Spleen (tissue), 11 donors: ENCODE measurements at regions not wholly inside any gene's neighbourhood (a gene's known extent, or its start where the extent isn't known, plus 50 kb on each side); places are given as distances from the start of the nearest gene placed in this dataset.

Experiments used
- DNase-seq: peaks from one replicate; pipeline ENCODE4 v3.0.0-alpha.2; 2020
- H3K27ac ChIP-seq, 8 donors: fragments of 200-600 bp; sonication (generic) in 7 of 8; 1 replicate in 4 of 8; 2 replicates in 4 of 8; pipeline versions ENCODE4 v1.5.0 to v1.8.0; 2016 to 2021; ENCODE audit warnings: inconsistent platforms in 4 of 8, mild to moderate bottlenecking in 4 of 8, moderate library complexity in 1 of 8
- H3K27me3 ChIP-seq, 7 donors: fragments of 200-600 bp; sonication (generic) in 6 of 7; replicated peaks in 1 of 7; 1 replicate in 4 of 7; 2 replicates in 3 of 7; pipeline versions ENCODE4 v1.5.0 to v1.8.0; 2016 to 2021; ENCODE audit warnings: inconsistent platforms in 3 of 7, mild to moderate bottlenecking in 1 of 7
- H3K36me3 ChIP-seq, 6 donors: fragments of 200-600 bp; sonication (generic) in 5 of 6; 1 replicate in 4 of 6; 2 replicates in 2 of 6; pipeline versions ENCODE4 v1.5.0 to v1.8.0; 2016 to 2021; ENCODE audit warnings: inconsistent platforms in 2 of 6
- H3K4me1 ChIP-seq, 6 donors: fragments of 200-600 bp; sonication (generic) in 5 of 6; 1 replicate in 3 of 6; 2 replicates in 3 of 6; pipeline versions ENCODE4 v1.5.0 to v1.8.0; 2016 to 2021; ENCODE audit warnings: inconsistent platforms in 3 of 6
- H3K4me3 ChIP-seq, 8 donors: fragments of 200-600 bp; sonication (generic) in 7 of 8; 1 replicate in 4 of 8; 2 replicates in 4 of 8; pipeline versions ENCODE4 v1.5.0 to v1.8.0; 2016 to 2021; ENCODE audit warnings: inconsistent platforms in 4 of 8, mild to moderate bottlenecking in 4 of 8, moderate library complexity in 2 of 8
- H3K9me3 ChIP-seq, 8 donors: fragments of 200-600 bp; sonication (generic) in 7 of 8; 1 replicate in 4 of 8; 2 replicates in 4 of 8; pipeline versions ENCODE4 v1.5.0 to v1.8.0; 2016 to 2021; ENCODE audit warnings: inconsistent platforms in 4 of 8
- CTCF ChIP-seq, 11 experiments: fragments of 200-600 bp in 7 of 11; fragments of 450-650 bp in 4 of 11; sonication (generic) in 4 of 11; IDR thresholded peaks in 8 of 11; conservative IDR thresholded peaks in 3 of 11; 1 replicate in 7 of 11; 2 replicates in 4 of 11; pipeline versions ENCODE4 v1.4.0 to v1.8.0; 2016 to 2021; ENCODE audit warnings: antibody characterized with exemption in 11 of 11, inconsistent platforms in 4 of 11, mild to moderate bottlenecking in 1 of 11
- POLR2A ChIP-seq, 3 donors: fragments of 450-650 bp; IDR thresholded peaks; one replicate each; pipeline ENCODE4 v1.5.1; 2017; ENCODE audit warnings: antibody characterized with exemption in 3 of 3, mild to moderate bottlenecking in 1 of 3
- POLR2AphosphoS5 ChIP-seq, 3 donors: sonication (generic); formaldehyde crosslinking; IDR thresholded peaks; one replicate each; pipeline ENCODE4 v1.5.1; 2017; ENCODE audit warnings: antibody characterized with exemption in 3 of 3
- WGBS, 5 donors: extraction: QIAGEN DNeasy Blood & Tissue Kit in 3 of 5; methylation state at CpG; one replicate each; pipeline versions ENCODE4 v1.1.5 to v1.1.7; 2013 to 2018; 5-methylcytosine and 5-hydroxymethylcytosine counted together
- intact Hi-C: fragments of 100-400 bp; cut with DNase I; formaldehyde crosslinking; loops from one replicate; pipeline ENCODE4 v1.15.0; 2023; ENCODE audit warnings: low total_unique reads
- donor health status: healthy with polysubstance abuse.
- donor health status: DM: no; HTN: no; CAD: no; lungs with moderate emphysema.
- donor health status: DM: no; HTN: no; CAD: no.
- donor health status: Bipolar disorder and iron deficiency.
- donor health status: healthy.
- donor health status: DM: no; HTN: no; CAD: no.
- donor health status: DM: yes; HTN: yes; CAD: no.

GRCh38 chr9:90441814-90442213 is 200.8 kb downstream of the DIRAS2 start:
- H3K36me3 ChIP-seq: no peaks in the 10 kb centered on the region
- TF ChIP-seq POLR2A (IDR thresholded peaks at IDR 0.05) (no peak), POLR2AphosphoS5 (IDR thresholded peaks at IDR 0.05) (no peak), CTCF (IDR thresholded peaks at IDR 0.05 in 8 of 11, conservative IDR thresholded peaks at IDR 0.05 in 3 of 11) (no peak)
- WGBS, 5 donors: 64 to 82% (median 78%) methylated on average over 4 of the region's 4 CpGs
- H3K27me3 ChIP-seq: peaks cover 0 to 19% (median 0%) of the 10 kb centered on the region in 7 donors
- H3K9me3 ChIP-seq: peaks cover 0 to 18% (median 14%) of the 10 kb centered on the region in 8 donors
- no peak overlapping the region for H3K4me3 ChIP-seq
- DNase-seq: no peak
- intact Hi-C loops: no loop called here
- no peaks in the 10 kb centered on the region for H3K4me1 ChIP-seq
- H3K27ac ChIP-seq: no peak overlapping the region

GRCh38 chr9:90442723-90443122 is 199.9 kb downstream of the DIRAS2 start:
- no peaks in the 10 kb centered on the region for H3K4me1 ChIP-seq
- H3K27ac ChIP-seq: no peak overlapping the region
- no peaks in the 10 kb centered on the region for H3K36me3 ChIP-seq
- H3K27me3 ChIP-seq: peaks cover 0 to 22% (median 0%) of the 10 kb centered on the region in 7 donors
- WGBS, 5 donors: 58 to 70% (median 61%) methylated on average over 5 of the region's 5 CpGs
- H3K4me3 ChIP-seq: no peak overlapping the region
- no peak for DNase-seq
- intact Hi-C loops: no loop called here
- H3K9me3 ChIP-seq: peaks cover 0 to 18% (median 14%) of the 10 kb centered on the region in 8 donors
- TF ChIP-seq POLR2AphosphoS5 (IDR thresholded peaks at IDR 0.05) (no peak), CTCF (IDR thresholded peaks at IDR 0.05 in 8 of 11, conservative IDR thresholded peaks at IDR 0.05 in 3 of 11) (no peak), POLR2A (IDR thresholded peaks at IDR 0.05) (no peak)

- no peak for DNase-seq
- Histone ChIP-seq H3K9me3 (peaks cover 0 to 4% (median under 1%) of the 10 kb centered on the region in 8 donors), H3K27ac (no peak overlapping the region), H3K4me3 (no peak overlapping the region), H3K27me3 (peaks cover 0 to 30% (median 0%) of the 10 kb centered on the region in 7 donors), H3K36me3 (no peaks in the 10 kb centered on the region), H3K4me1 (no peaks in the 10 kb centered on the region)
- intact Hi-C loops: no loop called here
- 82 to 89% (median 86%) methylated on average over 6 of the region's 6 CpGs for WGBS, 5 donors
- TF ChIP-seq POLR2AphosphoS5 (IDR thresholded peaks at IDR 0.05): no peak
- no peak for TF ChIP-seq CTCF (IDR thresholded peaks at IDR 0.05 in 8 of 11, conservative IDR thresholded peaks at IDR 0.05 in 3 of 11)
- no peak for TF ChIP-seq POLR2A (IDR thresholded peaks at IDR 0.05)
Measured at GRCh38 chr9:90444609-90445204, 197.9 kb downstream of the DIRAS2 start.

DNA sequence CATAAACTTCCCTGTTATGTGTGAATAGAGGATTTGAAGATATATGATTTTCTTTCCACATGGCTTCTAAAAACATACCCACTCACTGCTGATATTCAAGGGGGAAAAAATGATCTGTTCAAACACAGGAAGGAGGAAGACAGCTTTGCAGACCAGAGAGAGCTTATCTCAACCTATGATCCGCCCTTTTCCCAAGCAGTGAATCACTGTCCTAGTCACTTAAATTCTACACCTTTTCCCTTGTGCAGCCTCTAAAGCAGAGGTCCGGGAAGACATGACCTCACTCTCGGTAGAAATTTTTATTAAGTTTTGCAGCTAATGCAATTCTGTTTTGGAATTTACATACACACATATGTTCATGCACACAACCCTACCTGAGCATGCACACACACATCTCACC is 197.2 kb downstream of the DIRAS2 start:
- H3K27ac ChIP-seq: no peak overlapping the region
- peaks cover 0 to 30% (median 0%) of the 10 kb centered on the region in 7 donors for H3K27me3 ChIP-seq
- H3K4me1 ChIP-seq: no peaks in the 10 kb centered on the region
- intact Hi-C loops: no loop called here
- WGBS, 5 donors: 74 to 82% (median 76%) methylated on average over 3 of the region's 3 CpGs
- DNase-seq: no peak
- no peaks in the 10 kb centered on the region for H3K9me3 ChIP-seq
- TF ChIP-seq CTCF (IDR thresholded peaks at IDR 0.05 in 8 of 11, conservative IDR thresholded peaks at IDR 0.05 in 3 of 11): no peak
- no peak for TF ChIP-seq POLR2AphosphoS5 (IDR thresholded peaks at IDR 0.05)
- TF ChIP-seq POLR2A (IDR thresholded peaks at IDR 0.05): no peak
- H3K36me3 ChIP-seq: no peaks in the 10 kb centered on the region
- H3K4me3 ChIP-seq: no peak overlapping the region
